ENCODE measurements at regions not wholly inside any gene's neighbourhood (a gene's known extent, or its start where the extent isn't known, plus 50 kb on each side); places are given as distances from the start of the nearest gene placed in this dataset.
"Not testable (repeated sequence)": the region's sequence is repeated elsewhere in the genome, so short reads cannot be mapped to it uniquely, and the experiment has no call there.

DNA sequence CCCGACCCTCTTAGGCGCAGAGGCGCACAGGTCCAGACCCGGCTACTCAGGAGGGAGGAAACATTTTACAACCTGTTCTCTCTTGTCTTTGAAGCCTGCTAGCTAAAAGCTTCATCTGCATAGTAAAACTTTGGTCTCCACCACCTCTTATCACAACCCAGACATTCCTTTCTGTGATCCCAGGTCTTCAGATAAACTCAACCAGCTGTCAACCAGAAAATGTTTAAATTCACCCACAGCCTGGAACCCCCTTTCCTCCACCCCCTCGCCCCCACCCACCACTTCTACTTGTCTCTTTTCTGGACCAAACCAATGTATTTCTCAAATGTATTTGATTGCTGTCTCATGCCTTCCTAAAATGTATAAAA is 169.1 kb upstream of the PRKX start:
- not testable (repeated sequence) for DNase-seq

DNA sequence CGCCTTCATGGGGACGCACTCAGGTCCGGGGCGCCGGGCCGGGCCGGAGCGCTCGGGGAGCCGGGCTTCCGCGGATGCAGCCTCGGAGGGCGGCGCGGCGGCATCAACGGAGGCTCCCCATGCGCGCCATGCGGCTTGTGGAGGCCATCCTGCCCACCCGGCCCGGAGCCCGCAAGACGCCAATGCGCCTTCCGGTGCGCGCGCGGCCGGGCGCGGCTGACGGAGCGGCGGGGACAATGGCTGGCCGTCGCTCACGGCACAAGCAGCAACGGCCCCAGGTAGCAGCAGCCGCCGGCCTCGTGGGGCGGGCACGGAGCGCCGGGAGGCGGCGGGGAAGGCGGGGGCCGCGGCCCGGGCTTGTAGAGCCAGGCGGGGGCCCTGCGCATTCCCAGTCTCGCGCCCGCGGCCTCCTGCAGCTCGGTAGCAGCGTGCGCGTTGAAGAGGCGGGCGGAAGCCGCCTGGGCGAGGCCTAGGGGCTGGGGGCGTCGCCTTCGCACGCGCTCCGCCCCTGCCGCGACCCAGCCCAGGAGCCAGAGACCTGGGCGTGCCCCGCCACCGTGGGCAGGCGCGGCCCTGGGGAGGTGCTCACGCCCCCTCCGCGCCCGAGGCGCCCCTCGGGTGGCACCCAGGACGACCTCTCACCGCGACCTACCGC is 168.6 kb upstream of the PRKX start:
- DNase-seq, result not testable (repeated sequence)

DNA sequence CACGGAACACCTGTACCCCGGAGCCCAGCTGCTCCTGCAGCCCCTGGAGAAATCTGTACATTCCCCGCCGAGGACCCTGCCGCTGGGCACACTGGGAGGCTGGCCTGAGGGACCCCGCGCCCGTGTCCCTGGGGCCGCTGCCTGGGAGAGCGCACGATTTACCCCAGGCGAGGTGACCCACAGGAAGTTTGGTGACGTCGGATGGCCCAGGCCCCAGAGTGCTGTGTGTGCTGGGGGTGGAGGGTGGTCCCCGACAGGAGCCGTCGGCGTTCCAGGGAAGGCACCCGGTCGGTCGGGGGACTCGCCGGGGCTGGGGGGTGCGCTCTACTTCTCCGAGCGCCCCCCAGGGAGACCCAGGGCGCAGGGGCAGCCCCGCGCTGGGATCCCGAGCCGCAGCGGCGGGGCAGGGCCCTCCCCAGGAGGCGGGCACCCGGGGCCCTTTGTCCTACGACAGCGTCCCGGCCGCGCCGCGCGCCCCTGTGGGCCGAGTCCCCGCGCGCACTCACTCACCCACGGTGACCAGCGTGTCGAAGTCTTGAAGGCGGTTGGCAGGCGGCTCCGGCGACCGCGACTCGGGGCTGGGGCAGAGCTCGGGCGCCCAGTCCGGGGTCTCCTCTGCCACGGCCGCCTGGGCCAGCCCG is 167.9 kb upstream of the PRKX start:
- not testable (repeated sequence) for DNase-seq

DNA sequence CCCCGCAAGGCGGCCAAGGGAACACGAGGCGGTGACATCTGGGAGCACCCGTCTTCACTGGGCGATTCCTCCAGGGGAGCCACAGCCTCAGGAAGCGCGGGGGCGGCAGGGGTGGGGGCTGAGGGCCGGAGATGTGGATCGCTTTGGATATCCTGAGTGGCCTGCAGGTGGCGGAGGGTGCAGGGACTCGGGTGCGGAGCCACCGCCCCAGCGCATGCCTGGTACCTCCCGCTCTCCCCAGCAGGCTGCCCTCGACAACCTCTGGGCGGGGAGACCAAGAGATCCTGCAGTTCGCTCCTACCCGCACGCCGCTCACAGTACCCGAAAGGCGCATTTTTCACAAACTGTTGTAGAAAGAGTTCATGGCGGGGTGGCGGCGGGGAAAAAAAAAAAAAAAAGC is 162.9 kb upstream of the PRKX start:
- not testable (repeated sequence) for DNase-seq

DNA sequence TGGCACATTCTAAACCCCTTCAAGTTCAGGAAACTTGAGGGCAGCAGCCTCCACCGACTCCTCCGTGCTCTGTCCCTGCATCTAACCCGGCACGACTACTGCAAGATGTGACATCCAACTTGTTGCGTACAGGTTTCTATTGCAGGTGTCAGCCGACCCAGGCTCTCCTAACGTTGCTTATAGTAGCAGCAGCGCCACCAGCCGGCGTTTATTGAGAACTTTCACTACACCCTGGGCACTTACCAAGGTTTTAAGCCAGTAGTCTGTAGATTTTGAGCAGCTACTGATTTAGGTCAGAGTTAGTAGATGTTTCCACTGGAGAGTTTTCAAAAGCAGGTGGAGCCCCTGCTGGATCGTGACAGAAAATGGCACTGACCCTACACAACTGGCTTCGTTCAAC is 162.2 kb upstream of the PRKX start:
- DNase-seq, result not testable (repeated sequence)

DNA sequence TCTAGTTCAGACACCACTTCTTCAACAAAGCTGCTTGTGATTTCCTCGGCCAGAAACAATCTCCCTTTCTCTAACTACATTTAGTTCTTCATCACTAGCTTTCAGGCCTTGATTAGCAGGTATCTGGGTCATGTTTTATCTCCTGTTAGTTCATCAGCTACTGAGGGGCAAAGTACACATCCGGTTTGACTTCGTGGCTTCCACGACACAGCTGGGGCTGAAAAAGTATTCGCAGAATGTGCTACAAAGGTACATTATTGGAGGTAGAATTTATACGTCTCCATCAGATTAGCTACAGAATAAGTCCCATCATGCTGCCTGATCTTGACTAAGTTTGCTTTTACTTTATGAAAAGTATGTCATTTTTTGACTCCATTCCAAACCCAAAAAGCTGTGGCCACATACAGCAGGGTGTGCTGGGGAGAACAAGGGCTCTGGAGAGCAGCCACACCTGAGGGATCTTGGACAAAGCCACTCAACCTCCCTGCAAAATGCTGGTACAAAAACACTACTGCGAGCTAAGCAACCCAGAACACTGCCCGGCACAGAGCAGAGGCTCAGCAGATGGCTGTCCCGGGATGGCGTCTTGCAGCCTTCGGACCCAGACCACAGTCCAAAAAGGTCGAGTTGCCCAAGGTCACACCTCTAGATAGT is 158.9 kb upstream of the PRKX start:
- not testable (repeated sequence) for DNase-seq

DNA sequence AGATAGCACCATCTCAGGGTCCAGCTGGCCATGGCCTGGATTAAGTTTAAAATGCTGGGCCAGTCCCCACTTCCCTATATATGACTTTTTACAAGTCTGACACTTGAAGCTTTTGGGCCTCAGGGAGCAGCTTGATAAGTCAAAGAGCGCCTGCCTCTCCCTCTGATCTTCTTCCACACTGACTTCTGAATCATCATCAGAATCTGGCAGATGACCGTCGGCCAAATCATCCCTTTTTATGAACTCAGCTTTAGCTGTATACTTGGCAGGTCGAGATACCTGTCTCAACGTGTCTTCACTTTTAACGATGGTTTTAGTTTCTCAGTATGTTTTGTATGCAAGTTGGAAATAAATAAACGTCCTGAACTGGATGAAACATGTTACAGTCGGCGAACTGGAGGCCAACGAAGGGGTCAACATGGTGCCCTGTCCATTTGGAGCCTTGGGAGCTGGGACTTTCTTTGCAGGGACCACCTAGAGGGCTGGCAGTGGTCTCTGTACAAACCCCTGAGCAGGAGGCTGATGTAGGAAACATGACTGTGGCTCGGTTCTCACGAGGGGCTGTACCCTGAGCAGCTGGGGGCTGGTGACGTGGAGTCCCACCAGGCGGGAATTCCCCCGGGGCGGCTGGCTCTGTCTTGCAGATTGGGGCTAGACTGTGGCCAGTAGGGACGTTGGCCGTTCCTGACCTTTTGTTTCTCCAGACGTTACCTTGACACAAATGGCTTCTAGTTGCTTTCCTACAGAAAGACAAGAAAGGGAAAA is 153.8 kb upstream of the PRKX start:
- not testable (repeated sequence) for DNase-seq

DNA sequence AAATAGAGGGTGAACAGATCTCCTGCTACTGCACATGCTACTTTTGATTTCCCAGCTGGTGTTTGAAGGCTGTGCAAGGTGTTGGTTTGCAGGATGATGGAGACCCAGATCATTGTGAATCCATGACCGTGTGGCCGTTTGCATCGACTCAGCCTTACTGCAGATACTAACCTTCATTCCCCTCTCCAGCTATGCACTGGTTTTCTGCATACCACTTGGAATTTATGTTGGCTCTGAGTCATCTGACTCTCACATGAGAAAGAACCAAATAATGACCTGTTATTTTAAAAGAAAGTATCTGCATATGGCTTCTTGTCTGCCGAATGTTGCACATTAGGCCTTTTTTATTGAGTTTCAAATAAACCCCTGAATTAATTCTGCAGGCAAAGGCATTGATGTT is 144.9 kb upstream of the PRKX start:
- not testable (repeated sequence) for DNase-seq

DNA sequence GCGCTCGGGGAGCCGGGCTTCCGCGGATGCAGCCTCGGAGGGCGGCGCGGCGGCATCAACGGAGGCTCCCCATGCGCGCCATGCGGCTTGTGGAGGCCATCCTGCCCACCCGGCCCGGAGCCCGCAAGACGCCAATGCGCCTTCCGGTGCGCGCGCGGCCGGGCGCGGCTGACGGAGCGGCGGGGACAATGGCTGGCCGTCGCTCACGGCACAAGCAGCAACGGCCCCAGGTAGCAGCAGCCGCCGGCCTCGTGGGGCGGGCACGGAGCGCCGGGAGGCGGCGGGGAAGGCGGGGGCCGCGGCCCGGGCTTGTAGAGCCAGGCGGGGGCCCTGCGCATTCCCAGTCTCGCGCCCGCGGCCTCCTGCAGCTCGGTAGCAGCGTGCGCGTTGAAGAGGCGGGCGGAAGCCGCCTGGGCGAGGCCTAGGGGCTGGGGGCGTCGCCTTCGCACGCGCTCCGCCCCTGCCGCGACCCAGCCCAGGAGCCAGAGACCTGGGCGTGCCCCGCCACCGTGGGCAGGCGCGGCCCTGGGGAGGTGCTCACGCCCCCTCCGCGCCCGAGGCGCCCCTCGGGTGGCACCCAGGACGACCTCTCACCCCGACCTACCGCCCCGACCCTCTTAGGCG is 130.2 kb upstream of the PRKX start:
- DNase-seq, result not testable (repeated sequence)

DNA sequence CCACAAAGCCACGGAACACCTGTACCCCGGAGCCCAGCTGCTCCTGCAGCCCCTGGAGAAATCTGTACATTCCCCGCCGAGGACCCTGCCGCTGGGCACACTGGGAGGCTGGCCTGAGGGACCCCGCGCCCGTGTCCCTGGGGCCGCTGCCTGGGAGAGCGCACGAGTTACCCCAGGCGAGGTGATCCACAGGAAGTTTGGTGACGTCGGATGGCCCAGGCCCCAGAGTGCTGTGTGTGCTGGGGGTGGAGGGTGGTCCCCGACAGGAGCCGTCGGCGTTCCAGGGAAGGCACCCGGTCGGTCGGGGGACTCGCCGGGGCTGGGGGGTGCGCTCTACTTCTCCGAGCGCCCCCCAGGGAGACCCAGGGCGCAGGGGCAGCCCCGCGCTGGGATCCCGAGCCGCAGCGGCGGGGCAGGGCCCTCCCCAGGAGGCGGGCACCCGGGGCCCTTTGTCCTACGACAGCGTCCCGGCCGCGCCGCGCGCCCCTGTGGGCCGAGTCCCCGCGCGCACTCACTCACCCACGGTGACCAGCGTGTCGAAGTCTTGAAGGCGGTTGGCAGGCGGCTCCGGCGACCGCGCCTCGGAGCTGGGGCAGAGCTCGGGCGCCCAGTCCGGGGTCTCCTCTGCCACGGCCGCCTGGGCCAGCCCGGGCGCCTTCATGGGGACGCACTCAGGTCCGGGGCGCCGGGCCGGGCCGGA is 129.5 kb upstream of the PRKX start:
- not testable (repeated sequence) for DNase-seq

DNA sequence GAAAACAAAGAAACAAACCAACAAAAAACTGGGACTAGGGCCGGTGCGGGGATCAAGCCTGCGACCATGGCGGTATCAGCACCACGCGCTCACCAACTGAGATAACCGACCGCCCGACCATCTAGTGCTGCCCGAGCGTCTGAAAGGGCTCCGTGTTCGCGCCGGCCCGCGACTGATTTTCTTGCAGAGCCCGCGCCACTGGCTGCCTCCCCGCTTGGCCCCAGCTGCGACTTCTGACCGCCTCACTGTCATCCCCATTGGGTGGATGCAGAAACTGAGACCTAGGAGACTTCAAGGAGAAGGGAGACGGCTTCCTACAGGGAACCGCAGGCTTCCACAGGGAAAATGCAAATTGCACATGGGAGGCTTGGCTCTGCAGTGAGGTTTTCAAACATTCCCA is 125.3 kb upstream of the PRKX start:
- not testable (repeated sequence) for DNase-seq

DNA sequence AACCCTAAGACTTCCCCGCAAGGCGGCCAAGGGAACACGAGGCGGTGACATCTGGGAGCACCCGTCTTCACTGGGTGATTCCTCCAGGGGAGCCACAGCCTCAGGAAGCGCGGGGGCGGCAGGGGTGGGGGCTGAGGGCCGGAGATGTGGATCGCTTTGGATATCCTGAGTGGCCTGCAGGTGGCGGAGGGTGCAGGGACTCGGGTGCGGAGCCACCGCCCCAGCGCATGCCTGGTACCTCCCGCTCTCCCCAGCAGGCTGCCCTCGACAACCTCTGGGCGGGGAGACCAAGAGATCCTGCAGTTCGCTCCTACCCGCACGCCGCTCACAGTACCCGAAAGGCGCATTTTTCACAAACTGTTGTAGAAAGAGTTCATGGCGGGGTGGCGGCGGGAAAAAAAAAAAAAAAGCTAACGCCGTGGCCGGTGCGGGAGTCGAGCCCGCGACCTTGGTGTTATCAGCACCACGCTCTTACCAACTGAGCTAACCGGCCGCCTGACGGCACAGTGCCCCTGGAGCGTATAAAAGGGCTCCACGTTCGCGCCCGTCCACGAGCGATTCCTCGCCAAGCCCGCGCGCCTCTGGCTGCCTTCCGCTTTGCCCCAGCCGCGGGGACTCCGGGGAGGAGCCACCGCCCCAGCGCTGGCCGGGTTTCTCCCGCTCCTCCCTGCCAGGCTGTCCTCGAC is 124.7 kb upstream of the PRKX start:
- not testable (repeated sequence) for DNase-seq

DNA sequence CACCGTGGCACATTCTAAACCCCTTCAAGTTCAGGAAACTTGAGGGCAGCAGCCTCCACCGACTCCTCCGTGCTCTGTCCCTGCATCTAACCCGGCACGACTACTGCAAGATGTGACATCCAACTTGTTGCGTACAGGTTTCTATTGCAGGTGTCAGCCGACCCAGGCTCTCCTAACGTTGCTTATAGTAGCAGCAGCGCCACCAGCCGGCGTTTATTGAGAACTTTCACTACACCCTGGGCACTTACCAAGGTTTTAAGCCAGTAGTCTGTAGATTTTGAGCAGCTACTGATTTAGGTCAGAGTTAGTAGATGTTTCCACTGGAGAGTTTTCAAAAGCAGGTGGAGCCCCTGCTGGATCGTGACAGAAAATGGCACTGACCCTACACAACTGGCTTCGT is 123.8 kb upstream of the PRKX start:
- not testable (repeated sequence) for DNase-seq

DNA sequence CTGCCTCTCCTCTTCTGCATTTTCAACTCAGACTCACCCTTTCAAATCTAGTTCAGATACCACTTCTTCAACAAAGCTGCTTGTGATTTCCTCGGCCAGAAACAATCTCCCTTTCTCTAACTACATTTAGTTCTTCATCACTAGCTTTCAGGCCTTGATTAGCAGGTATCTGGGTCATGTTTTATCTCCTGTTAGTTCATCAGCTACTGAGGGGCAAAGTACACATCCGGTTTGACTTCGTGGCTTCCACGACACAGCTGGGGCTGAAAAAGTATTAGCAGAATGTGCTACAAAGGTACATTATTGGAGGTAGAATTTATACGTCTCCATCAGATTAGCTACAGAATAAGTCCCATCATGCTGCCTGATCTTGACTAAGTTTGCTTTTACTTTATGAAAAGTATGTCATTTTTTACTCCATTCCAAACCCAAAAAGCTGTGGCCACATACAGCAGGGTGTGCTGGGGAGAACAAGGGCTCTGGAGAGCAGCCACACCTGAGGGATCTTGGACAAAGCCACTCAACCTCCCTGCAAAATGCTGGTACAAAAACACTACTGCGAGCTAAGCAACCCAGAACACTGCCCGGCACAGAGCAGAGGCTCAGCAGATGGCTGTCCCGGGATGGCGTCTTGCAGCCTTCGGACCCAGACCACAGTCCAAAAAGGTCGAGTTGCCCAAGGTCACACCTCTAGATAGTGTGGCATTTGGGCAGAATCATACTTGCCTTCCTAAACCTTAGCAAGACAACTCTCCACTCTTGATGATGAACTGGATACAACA is 120.5 kb upstream of the PRKX start:
- not testable (repeated sequence) for DNase-seq

DNA sequence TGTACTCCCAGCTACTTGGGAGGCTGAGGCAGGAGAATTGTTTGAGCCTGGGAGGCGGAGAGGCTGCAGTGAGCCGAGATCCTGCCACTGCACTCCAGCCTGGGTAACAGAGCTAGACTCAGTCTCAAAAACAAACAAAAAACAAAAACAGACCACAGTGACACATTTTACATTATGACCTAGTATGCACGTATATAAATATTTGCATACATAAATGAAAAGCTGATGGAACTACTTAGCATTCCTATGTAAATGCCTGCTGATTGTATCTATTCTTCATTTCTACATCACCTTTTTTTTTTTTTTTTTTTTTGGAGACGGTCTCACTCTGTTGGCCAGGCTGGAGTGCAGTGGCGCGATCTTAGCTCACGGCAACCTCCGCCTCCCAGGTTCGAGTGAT is 116.6 kb upstream of the PRKX start:
- DNase-seq, result not testable (repeated sequence)

DNA sequence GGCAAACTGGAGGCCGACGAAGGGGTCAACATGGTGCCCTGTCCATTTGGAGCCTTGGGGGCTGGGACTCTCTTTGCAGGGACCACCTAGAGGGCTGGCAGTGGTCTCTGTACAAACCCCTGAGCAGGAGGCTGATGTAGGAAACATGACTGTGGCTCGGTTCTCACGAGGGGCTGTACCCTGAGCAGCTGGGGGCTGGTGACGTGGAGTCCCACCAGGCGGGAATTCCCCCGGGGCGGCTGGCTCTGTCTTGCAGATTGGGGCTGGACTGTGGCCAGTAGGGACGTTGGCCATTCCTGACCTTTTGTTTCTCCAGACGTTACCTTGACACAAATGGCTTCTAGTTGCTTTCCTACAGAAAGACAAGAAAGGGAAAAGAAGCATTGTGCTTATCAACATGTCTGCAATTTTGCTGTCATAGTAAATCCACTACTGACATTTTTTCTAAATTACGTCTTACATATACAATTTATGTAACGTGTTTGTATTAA is 115.6 kb upstream of the PRKX start:
- not testable (repeated sequence) for DNase-seq

DNA sequence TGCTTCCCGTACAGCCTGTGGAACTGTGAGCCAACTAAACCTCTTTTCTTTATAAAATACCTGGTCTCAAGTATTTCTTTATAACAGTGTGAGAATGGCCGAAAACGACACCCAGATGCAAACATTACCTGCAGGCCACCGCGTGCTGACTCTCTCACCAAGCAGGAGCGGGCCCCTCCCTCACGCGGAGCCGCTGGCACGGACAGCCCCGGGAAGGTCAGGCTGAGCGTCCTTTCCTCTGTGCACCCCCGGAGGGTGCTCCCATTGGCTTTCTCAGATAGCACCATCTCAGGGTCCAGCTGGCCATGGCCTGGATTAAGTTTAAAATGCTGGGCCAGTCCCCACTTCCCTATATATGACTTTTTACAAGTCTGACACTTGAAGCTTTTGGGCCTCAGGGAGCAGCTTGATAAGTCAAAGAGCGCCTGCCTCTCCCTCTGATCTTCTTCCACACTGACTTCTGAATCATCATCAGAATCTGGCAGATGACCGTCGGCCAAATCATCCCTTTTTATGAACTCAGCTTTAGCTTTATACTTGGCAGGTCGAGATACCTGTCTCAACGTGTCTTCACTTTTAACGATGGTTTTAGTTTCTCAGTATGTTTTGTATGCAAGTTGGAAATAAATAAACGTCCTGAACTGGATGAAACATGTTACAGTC is 115.1 kb upstream of the PRKX start:
- DNase-seq, result not testable (repeated sequence)

DNA sequence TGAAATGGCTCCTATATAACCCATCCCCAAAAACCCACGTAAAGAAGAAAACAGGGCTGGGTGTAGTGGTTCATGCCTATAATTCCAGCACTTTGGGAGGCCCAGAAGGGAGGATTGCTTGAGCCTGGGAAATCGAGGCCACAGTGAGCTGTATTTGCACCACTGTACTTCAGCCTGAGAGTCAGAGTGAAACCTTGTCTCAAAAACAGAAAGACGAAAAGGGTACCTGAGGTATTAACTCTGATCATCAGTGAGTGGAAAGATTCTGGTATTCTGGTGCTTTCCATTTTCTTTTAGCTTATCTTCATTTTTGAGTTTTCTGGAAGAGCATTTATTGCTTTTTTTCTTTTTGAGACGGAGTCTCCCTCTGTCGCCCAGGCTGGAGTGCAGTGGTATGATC is 110.6 kb upstream of the PRKX start:
- not testable (repeated sequence) for DNase-seq

DNA sequence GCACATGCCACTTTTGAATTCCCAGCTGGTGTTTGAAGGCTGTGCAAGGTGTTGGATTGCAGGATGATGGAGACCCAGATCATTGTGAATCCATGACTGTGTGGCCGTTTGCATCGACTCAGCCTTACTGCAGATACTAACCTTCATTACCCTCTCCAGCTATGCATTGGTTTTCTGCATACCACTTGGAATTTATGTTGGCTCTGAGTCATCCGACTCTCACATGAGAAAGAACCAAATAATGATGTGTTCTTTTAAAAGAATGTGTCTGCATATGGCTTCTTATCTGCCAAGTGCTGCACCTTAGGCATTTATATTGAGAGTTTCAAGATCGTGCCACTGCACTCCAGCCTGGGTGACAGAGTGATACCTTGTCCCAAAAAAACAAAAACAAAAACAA is 106.7 kb upstream of the PRKX start:
- no peak for DNase-seq

DNA sequence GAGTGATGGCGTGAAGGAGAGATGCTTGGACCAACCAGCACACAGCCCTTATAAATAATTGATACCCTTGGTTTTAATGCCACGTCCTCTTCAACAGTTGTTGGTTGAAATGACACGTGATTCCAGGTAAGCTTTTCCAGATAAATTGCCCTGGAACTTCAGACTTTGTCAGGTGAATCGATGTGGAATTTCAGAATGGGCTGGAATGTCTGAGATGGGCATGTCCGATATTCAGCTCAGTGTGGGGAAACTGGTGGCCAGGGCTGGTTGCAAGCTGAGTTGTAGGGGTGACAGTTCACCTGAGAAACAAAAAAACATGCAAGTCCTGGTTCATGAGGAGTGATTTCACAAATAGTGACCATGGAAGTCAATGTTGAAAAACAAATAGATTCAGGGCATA is 104.0 kb upstream of the PRKX start:
- DNase-seq, result not testable (repeated sequence)
